ENCODE measurements at regions not wholly inside any gene's neighbourhood (a gene's known extent, or its start where the extent isn't known, plus 50 kb on each side); places are given as distances from the start of the nearest gene placed in this dataset.
"Not testable (repeated sequence)": the region's sequence is repeated elsewhere in the genome, so short reads cannot be mapped to it uniquely, and the experiment has no call there.

- not testable (repeated sequence) for H2AFZ ChIP-seq (ENCODE audit: low read depth, low read length); H3K36me3 ChIP-seq (ENCODE audit: insufficient read depth, low read length); H3K4me3 ChIP-seq (ENCODE audit: low read length); H3K9me3 ChIP-seq (ENCODE audit: low read length); H3K4me1 ChIP-seq (ENCODE audit: insufficient read depth, low read length); H3K27me3 ChIP-seq (ENCODE audit: insufficient read depth, low read length)
Measured at GRCh38 chr5:30345539-30346345, 847.7 kb upstream of the CDH6 start.

GRCh38 chr5:30343707-30344106, 849.8 kb upstream of the CDH6 start:
- no peaks in the 10 kb centered on the region for H3K36me3 ChIP-seq (ENCODE audit: insufficient read depth, low read length)
- no peaks in the 10 kb centered on the region for H3K27me3 ChIP-seq (ENCODE audit: insufficient read depth, low read length)
- no peak overlapping the region for H2AFZ ChIP-seq (ENCODE audit: low read depth, low read length)
- no peaks in the 10 kb centered on the region for H3K4me1 ChIP-seq (ENCODE audit: insufficient read depth, low read length)
- no peaks in the 10 kb centered on the region for H3K9me3 ChIP-seq (ENCODE audit: low read length)
- H3K4me3 ChIP-seq (ENCODE audit: low read length): no peak overlapping the region

- no peak overlapping the region for H2AFZ ChIP-seq (ENCODE audit: low read depth, low read length)
- H3K36me3 ChIP-seq (ENCODE audit: insufficient read depth, low read length): no peaks in the 10 kb centered on the region
- H3K4me3 ChIP-seq (ENCODE audit: low read length): no peak overlapping the region
- H3K27me3 ChIP-seq (ENCODE audit: insufficient read depth, low read length): no peaks in the 10 kb centered on the region
- no peaks in the 10 kb centered on the region for H3K9me3 ChIP-seq (ENCODE audit: low read length)
- no peaks in the 10 kb centered on the region for H3K4me1 ChIP-seq (ENCODE audit: insufficient read depth, low read length)
Measured at GRCh38 chr5:30341466-30341865, 852.0 kb upstream of the CDH6 start.

- Histone ChIP-seq H3K4me1 (ENCODE audit: insufficient read depth, low read length) (no peaks in the 10 kb centered on the region), H2AFZ (ENCODE audit: low read depth, low read length) (no peak overlapping the region), H3K4me3 (ENCODE audit: low read length) (no peak overlapping the region), H3K9me3 (ENCODE audit: low read length) (no peaks in the 10 kb centered on the region), H3K36me3 (ENCODE audit: insufficient read depth, low read length) (no peaks in the 10 kb centered on the region), H3K27me3 (ENCODE audit: insufficient read depth, low read length) (no peaks in the 10 kb centered on the region)
Measured at GRCh38 chr5:30337084-30337573, 856.4 kb upstream of the CDH6 start.

- no peak overlapping the region for H2AFZ ChIP-seq (ENCODE audit: low read depth, low read length)
- no peak overlapping the region for H3K4me3 ChIP-seq (ENCODE audit: low read length)
- H3K27me3 ChIP-seq (ENCODE audit: insufficient read depth, low read length): no peaks in the 10 kb centered on the region
- H3K9me3 ChIP-seq (ENCODE audit: low read length): no peaks in the 10 kb centered on the region
- H3K36me3 ChIP-seq (ENCODE audit: insufficient read depth, low read length): no peaks in the 10 kb centered on the region
- H3K4me1 ChIP-seq (ENCODE audit: insufficient read depth, low read length): no peaks in the 10 kb centered on the region
Measured at GRCh38 chr5:30331534-30331933, 862.0 kb upstream of the CDH6 start.

GRCh38 chr5:30325795-30326194, 867.7 kb upstream of the CDH6 start:
- H3K4me3 ChIP-seq (ENCODE audit: low read length): no peak overlapping the region
- H3K4me1 ChIP-seq (ENCODE audit: insufficient read depth, low read length): no peaks in the 10 kb centered on the region
- no peaks in the 10 kb centered on the region for H3K9me3 ChIP-seq (ENCODE audit: low read length)
- no peaks in the 10 kb centered on the region for H3K27me3 ChIP-seq (ENCODE audit: insufficient read depth, low read length)
- no peak overlapping the region for H2AFZ ChIP-seq (ENCODE audit: low read depth, low read length)
- no peaks in the 10 kb centered on the region for H3K36me3 ChIP-seq (ENCODE audit: insufficient read depth, low read length)

- Histone ChIP-seq H3K4me1 (ENCODE audit: insufficient read depth, low read length) (no peaks in the 10 kb centered on the region), H3K9me3 (ENCODE audit: low read length) (no peaks in the 10 kb centered on the region), H3K4me3 (ENCODE audit: low read length) (no peak overlapping the region), H3K27me3 (ENCODE audit: insufficient read depth, low read length) (no peaks in the 10 kb centered on the region), H3K36me3 (ENCODE audit: insufficient read depth, low read length) (no peaks in the 10 kb centered on the region), H2AFZ (ENCODE audit: low read depth, low read length) (no peak overlapping the region)
Measured at GRCh38 chr5:30324083-30324482, 869.4 kb upstream of the CDH6 start.

GRCh38 chr5:30287890-30288289, 905.6 kb upstream of the CDH6 start:
- no peak overlapping the region for H3K4me3 ChIP-seq (ENCODE audit: low read length)
- peaks cover 1% of the 10 kb centered on the region for H3K9me3 ChIP-seq (ENCODE audit: low read length)
- no peaks in the 10 kb centered on the region for H3K27me3 ChIP-seq (ENCODE audit: insufficient read depth, low read length)
- H3K36me3 ChIP-seq (ENCODE audit: insufficient read depth, low read length): no peaks in the 10 kb centered on the region
- H3K4me1 ChIP-seq (ENCODE audit: insufficient read depth, low read length): no peaks in the 10 kb centered on the region
- no peak overlapping the region for H2AFZ ChIP-seq (ENCODE audit: low read depth, low read length)

- H3K4me3 ChIP-seq (ENCODE audit: low read length): no peak overlapping the region
- H3K4me1 ChIP-seq (ENCODE audit: insufficient read depth, low read length): no peaks in the 10 kb centered on the region
- H3K36me3 ChIP-seq (ENCODE audit: insufficient read depth, low read length): no peaks in the 10 kb centered on the region
- H3K9me3 ChIP-seq (ENCODE audit: low read length): no peaks in the 10 kb centered on the region
- no peaks in the 10 kb centered on the region for H3K27me3 ChIP-seq (ENCODE audit: insufficient read depth, low read length)
- H2AFZ ChIP-seq (ENCODE audit: low read depth, low read length): no peak overlapping the region
Measured at GRCh38 chr5:30279237-30279636, 914.2 kb upstream of the CDH6 start.

- Histone ChIP-seq H3K27me3 (ENCODE audit: insufficient read depth, low read length) (no peaks in the 10 kb centered on the region), H3K9me3 (ENCODE audit: low read length) (no peaks in the 10 kb centered on the region), H3K4me3 (ENCODE audit: low read length) (no peak overlapping the region), H3K4me1 (ENCODE audit: insufficient read depth, low read length) (no peaks in the 10 kb centered on the region), H3K36me3 (ENCODE audit: insufficient read depth, low read length) (no peaks in the 10 kb centered on the region), H2AFZ (ENCODE audit: low read depth, low read length) (no peak overlapping the region)
Measured at GRCh38 chr5:30267026-30267425, 926.5 kb upstream of the CDH6 start.

- H3K36me3 ChIP-seq (ENCODE audit: insufficient read depth, low read length): no peaks in the 10 kb centered on the region
- no peak overlapping the region for H2AFZ ChIP-seq (ENCODE audit: low read depth, low read length)
- H3K9me3 ChIP-seq (ENCODE audit: low read length): no peaks in the 10 kb centered on the region
- no peak overlapping the region for H3K4me3 ChIP-seq (ENCODE audit: low read length)
- no peaks in the 10 kb centered on the region for H3K4me1 ChIP-seq (ENCODE audit: insufficient read depth, low read length)
- no peaks in the 10 kb centered on the region for H3K27me3 ChIP-seq (ENCODE audit: insufficient read depth, low read length)
Measured at GRCh38 chr5:30239331-30240022, 954.0 kb upstream of the CDH6 start.

GRCh38 chr5:30237189-30237588, 956.3 kb upstream of the CDH6 start:
- no peaks in the 10 kb centered on the region for H3K27me3 ChIP-seq (ENCODE audit: insufficient read depth, low read length)
- no peak overlapping the region for H3K4me3 ChIP-seq (ENCODE audit: low read length)
- H3K36me3 ChIP-seq (ENCODE audit: insufficient read depth, low read length): no peaks in the 10 kb centered on the region
- H3K4me1 ChIP-seq (ENCODE audit: insufficient read depth, low read length): no peaks in the 10 kb centered on the region
- H3K9me3 ChIP-seq (ENCODE audit: low read length): no peaks in the 10 kb centered on the region
- H2AFZ ChIP-seq (ENCODE audit: low read depth, low read length): no peak overlapping the region

GRCh38 chr5:30209755-30210154, 983.7 kb upstream of the CDH6 start:
- Histone ChIP-seq H3K4me3 (ENCODE audit: low read length) (no peak overlapping the region), H3K27me3 (ENCODE audit: insufficient read depth, low read length) (no peaks in the 10 kb centered on the region), H3K9me3 (ENCODE audit: low read length) (no peaks in the 10 kb centered on the region), H3K36me3 (ENCODE audit: insufficient read depth, low read length) (no peaks in the 10 kb centered on the region), H3K4me1 (ENCODE audit: insufficient read depth, low read length) (no peaks in the 10 kb centered on the region), H2AFZ (ENCODE audit: low read depth, low read length) (no peak overlapping the region)

All from neuron (in vitro differentiated cells).